H1 (cell line): ENCODE measurements at regions not wholly inside any gene's neighbourhood (a gene's known extent, or its start where the extent isn't known, plus 50 kb on each side); places are given as distances from the start of the nearest gene placed in this dataset.

ENCODE experiments used
- ASH2L ChIP-seq: fragments of 200-600, 300-600 bp; sonication (generic); IDR thresholded peaks from one replicate; pipeline ENCODE4 v1.7.1; 2017; ENCODE audit warnings: low read length
- BCL11A ChIP-seq, 2 experiments: IDR thresholded peaks; one replicate each; pipeline ENCODE4 v1.6.1; 2011; ENCODE audit warnings: low read depth in 2 of 2, low read length in 2 of 2, mild to moderate bottlenecking in 2 of 2
- CEBPB ChIP-seq: IDR thresholded peaks from 2 replicates; pipeline ENCODE4 v1.6.1; 2012; ENCODE audit warnings: low read depth, low read length
- CHD2 ChIP-seq: IDR thresholded peaks from 2 replicates; pipeline ENCODE4 v1.6.1; 2012; ENCODE audit warnings: low read length, improper control_type of control experiment
- CTCF ChIP-seq, 3 experiments: IDR thresholded peaks; 1 replicate in 2 of 3; 2 replicates in 1 of 3; pipeline versions ENCODE4 v1.5.1 to v1.6.1; 2011; ENCODE audit warnings: low read length in 3 of 3, mild to moderate bottlenecking in 3 of 3, inconsistent platforms in 2 of 3, low read depth in 1 of 3, moderate library complexity in 1 of 3; ENCODE audit not compliant: insufficient read depth in 1 of 3; ENCODE audit errors: control extremely low read depth in 1 of 3
- EP300 ChIP-seq, 2 experiments: IDR thresholded peaks; 1 replicate in 1 of 2; 2 replicates in 1 of 2; pipeline ENCODE4 v1.6.1; 2011 to 2012; ENCODE audit warnings: low read depth in 2 of 2, low read length in 2 of 2, mild to moderate bottlenecking in 2 of 2, borderline replicate concordance in 1 of 2, inconsistent platforms in 1 of 2, moderate library complexity in 1 of 2
- GABPA ChIP-seq: IDR thresholded peaks from 2 replicates; pipeline ENCODE4 v1.6.1; 2011; ENCODE audit warnings: mild to moderate bottlenecking, low read length, moderate library complexity, borderline replicate concordance; ENCODE audit not compliant: insufficient read depth
- JUND ChIP-seq: IDR thresholded peaks from 2 replicates; pipeline ENCODE4 v1.6.1; 2011; ENCODE audit warnings: mild to moderate bottlenecking, improper control_type of control experiment, low read length
- MAX ChIP-seq: IDR thresholded peaks from 2 replicates; pipeline ENCODE4 v1.6.1; 2012; ENCODE audit warnings: inconsistent platforms
- POLR2A ChIP-seq, 2 experiments: IDR thresholded peaks; 1 replicate in 1 of 2; 2 replicates in 1 of 2; pipeline ENCODE4 v1.6.1; 2011; ENCODE audit warnings: low read depth in 2 of 2, low read length in 2 of 2, mild to moderate bottlenecking in 2 of 2; ENCODE audit errors: control extremely low read depth in 1 of 2
- POLR2AphosphoS5 ChIP-seq: IDR thresholded peaks from 2 replicates; pipeline ENCODE4 v1.6.1; 2011; ENCODE audit warnings: low read depth, low read length
- SP2 ChIP-seq: IDR thresholded peaks from 2 replicates; pipeline ENCODE4 v1.6.1; 2012; ENCODE audit warnings: mild to moderate bottlenecking, low read length, inconsistent platforms
- SRF ChIP-seq: IDR thresholded peaks from 2 replicates; pipeline ENCODE4 v1.6.1; 2011; ENCODE audit warnings: mild to moderate bottlenecking, low read depth, low read length, moderate library complexity
- YY1 ChIP-seq: IDR thresholded peaks from 2 replicates; pipeline ENCODE4 v1.6.1; 2011; ENCODE audit warnings: low read depth, mild to moderate bottlenecking, low read length

- no peak for TF ChIP-seq CTCF (IDR thresholded peaks at IDR 0.05; ENCODE audit: control extremely low read depth in 1 of 3, insufficient read depth in 1 of 3, low read depth in 1 of 3, low read length in 3 of 3)
- no peak for TF ChIP-seq POLR2A (IDR thresholded peaks at IDR 0.05; ENCODE audit: control extremely low read depth in 1 of 2, low read depth in 2 of 2, low read length in 2 of 2)
- no peak for TF ChIP-seq GABPA
- TF ChIP-seq ASH2L, result no peak
- no peak for TF ChIP-seq MAX
- TF ChIP-seq POLR2AphosphoS5, result no peak
- no peak for TF ChIP-seq CEBPB
- TF ChIP-seq BCL11A (IDR thresholded peaks at IDR 0.05; ENCODE audit: low read depth in 2 of 2, low read length in 2 of 2), result no peak
- TF ChIP-seq YY1, result no peak
- no peak for TF ChIP-seq SRF
- TF ChIP-seq JUND, result no peak
- TF ChIP-seq CHD2, result no peak
- no peak for TF ChIP-seq EP300 (IDR thresholded peaks at IDR 0.05; ENCODE audit: borderline replicate concordance in 1 of 2, low read depth in 2 of 2, low read length in 2 of 2)
- TF ChIP-seq SP2, result no peak
Observed at GRCh38 chr10:10813656-10814055, 204.0 kb upstream of the CELF2 start.
